Testis (tissue), 2 donors: ENCODE measurements at regions not wholly inside any gene's neighbourhood (a gene's known extent, or its start where the extent isn't known, plus 50 kb on each side); places are given as distances from the start of the nearest gene placed in this dataset.

Experiments
- POLR2A ChIP-seq: fragments of 450-650 bp; IDR thresholded peaks from one replicate; pipeline ENCODE4 v1.6.1; 2017; ENCODE audit warnings: antibody characterized with exemption, mild to moderate bottlenecking, moderate library complexity
- TF ChIP-seq, protein P1 (sequence below), 3 experiments: fragments of 450-650 bp in 2 of 3; fragments of 200-600 bp in 1 of 3; sonication (generic) in 1 of 3; IDR thresholded peaks; one replicate each; pipeline ENCODE4 v1.5.1; 2016 to 2019; ENCODE audit warnings: antibody characterized with exemption in 3 of 3, mild to moderate bottlenecking in 2 of 3, moderate library complexity in 1 of 3

DNA sequence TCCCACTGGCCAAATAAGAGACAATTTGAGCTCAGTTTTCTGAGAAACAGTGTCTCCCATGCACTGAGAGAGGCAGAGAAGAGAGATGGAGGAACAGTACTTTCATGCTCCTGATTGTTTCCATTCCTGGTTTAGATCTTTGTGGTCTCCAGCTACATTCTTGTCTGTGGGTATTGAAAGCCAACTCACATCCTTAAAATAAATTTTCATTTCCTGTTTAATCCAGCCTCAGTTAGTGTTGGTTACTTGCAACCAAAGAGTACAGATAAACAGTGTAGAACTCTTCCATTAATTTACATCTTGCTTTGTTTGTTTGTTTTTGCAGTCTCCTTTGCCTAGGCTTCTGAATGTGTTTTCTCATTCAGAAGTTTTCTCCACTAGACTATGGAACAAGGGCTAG is 123.7 kb upstream of the CLSTN2 start:
- TF ChIP-seq, protein P1, sequence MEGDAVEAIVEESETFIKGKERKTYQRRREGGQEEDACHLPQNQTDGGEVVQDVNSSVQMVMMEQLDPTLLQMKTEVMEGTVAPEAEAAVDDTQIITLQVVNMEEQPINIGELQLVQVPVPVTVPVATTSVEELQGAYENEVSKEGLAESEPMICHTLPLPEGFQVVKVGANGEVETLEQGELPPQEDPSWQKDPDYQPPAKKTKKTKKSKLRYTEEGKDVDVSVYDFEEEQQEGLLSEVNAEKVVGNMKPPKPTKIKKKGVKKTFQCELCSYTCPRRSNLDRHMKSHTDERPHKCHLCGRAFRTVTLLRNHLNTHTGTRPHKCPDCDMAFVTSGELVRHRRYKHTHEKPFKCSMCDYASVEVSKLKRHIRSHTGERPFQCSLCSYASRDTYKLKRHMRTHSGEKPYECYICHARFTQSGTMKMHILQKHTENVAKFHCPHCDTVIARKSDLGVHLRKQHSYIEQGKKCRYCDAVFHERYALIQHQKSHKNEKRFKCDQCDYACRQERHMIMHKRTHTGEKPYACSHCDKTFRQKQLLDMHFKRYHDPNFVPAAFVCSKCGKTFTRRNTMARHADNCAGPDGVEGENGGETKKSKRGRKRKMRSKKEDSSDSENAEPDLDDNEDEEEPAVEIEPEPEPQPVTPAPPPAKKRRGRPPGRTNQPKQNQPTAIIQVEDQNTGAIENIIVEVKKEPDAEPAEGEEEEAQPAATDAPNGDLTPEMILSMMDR (IDR thresholded peaks at IDR 0.05), result no peak
- no peak for TF ChIP-seq POLR2A
